Testis (tissue), 2 donors: ENCODE measurements at regions not wholly inside any gene's neighbourhood (a gene's known extent, or its start where the extent isn't known, plus 50 kb on each side); places are given as distances from the start of the nearest gene placed in this dataset.

Source experiments
- DNase-seq: peaks from one replicate; pipeline ENCODE4 v3.0.0-alpha.2; 2019
- H3K27ac ChIP-seq, 2 donors: fragments of 200-600 bp; sonication (generic); one replicate each; pipeline ENCODE4 v1.5.1; 2019
- H3K27me3 ChIP-seq: fragments of 200-600 bp; sonication (generic); one replicate; pipeline ENCODE4 v1.5.1; 2019
- H3K36me3 ChIP-seq: fragments of 200-600 bp; sonication (generic); one replicate; pipeline ENCODE4 v1.5.1; 2017; ENCODE audit warnings: low read depth; ENCODE audit errors: missing control alignments
- H3K4me1 ChIP-seq: fragments of 200-600 bp; sonication (generic); one replicate; pipeline ENCODE4 v1.5.1; 2019
- H3K4me3 ChIP-seq, 2 donors: fragments of 200-600 bp; sonication (generic); one replicate each; pipeline ENCODE4 v1.5.1; 2017 to 2019
- H3K9me3 ChIP-seq: fragments of 200-600 bp; sonication (generic); one replicate; pipeline ENCODE4 v1.5.1; 2017
- POLR2A ChIP-seq: fragments of 450-650 bp; IDR thresholded peaks from one replicate; pipeline ENCODE4 v1.6.1; 2017; ENCODE audit warnings: antibody characterized with exemption, mild to moderate bottlenecking, moderate library complexity
- WGBS, 2 donors: methylation state at CpG; one replicate each; pipeline ENCODE4 v1.1.5; 2018; 5-methylcytosine and 5-hydroxymethylcytosine counted together
- intact Hi-C: fragments of 100-400 bp; cut with DNase I; formaldehyde crosslinking; loops from one replicate; pipeline ENCODE4 v1.15.1; 2023; ENCODE audit warnings: low total_unique reads
- small RNA-seq, 2 donors: library from RNA; depleted of rRNA; stranded (forward); fragments of <200 nt; gene quantifications; one replicate each; pipeline ENCODE3, GENCODE V24; 2016
- TF ChIP-seq, protein P1 (sequence below), 3 experiments: fragments of 450-650 bp in 2 of 3; fragments of 200-600 bp in 1 of 3; sonication (generic) in 1 of 3; IDR thresholded peaks; one replicate each; pipeline ENCODE4 v1.5.1; 2016 to 2019; ENCODE audit warnings: antibody characterized with exemption in 3 of 3, mild to moderate bottlenecking in 2 of 3, moderate library complexity in 1 of 3

DNA sequence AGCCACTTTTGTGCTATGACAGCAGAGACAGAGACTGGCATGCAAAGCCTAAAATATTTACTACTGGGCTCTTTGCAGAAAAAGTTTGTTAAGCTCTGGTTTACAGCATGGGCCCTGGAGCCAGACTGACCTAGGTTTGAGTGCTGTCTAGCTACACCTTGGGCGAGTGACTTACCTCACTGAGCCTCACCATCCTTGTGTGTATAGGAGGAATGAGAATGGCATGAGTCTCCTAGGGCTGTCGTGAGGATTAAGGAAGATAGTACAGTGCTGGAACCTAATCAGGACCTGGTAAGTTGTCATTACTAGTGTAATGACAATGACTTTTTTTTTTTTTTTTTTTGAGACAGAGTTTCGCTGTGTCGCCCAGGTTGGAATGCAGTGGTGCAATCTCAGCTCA, 65.2 kb downstream of the MSX2 start:
- intact Hi-C loops, result no loop called here

DNA sequence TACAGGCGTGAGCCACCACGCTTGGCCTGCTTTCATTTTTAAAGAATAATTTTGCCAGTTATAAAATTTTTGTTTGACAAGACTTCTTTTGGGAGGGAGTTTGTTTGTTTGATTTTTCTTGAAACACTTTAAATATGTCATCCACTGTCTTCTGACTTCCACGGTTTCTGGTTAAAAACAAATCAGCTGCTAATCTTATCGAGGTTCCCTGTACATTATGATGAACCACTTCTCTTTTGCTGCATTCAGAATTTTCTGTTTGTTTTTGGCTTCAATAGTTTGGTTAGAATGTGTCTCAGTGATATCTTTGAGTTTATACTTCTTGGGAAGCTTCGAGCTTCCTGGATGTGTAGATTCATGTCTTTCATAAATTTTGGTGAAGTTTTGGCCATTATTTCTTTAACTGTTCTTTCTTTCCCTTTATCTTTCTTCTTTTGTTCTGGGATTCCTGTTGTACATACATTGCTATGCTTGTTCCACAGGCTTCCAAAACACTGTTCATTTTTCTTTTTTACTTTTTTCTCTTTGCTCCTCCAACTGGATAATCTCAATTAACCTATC, 60.8 kb downstream of the MSX2 start:
- H3K4me3 ChIP-seq, result no peak overlapping the region
- no peaks in the 10 kb centered on the region for H3K36me3 ChIP-seq
- TF ChIP-seq POLR2A, result no peak
- TF ChIP-seq, protein P1, sequence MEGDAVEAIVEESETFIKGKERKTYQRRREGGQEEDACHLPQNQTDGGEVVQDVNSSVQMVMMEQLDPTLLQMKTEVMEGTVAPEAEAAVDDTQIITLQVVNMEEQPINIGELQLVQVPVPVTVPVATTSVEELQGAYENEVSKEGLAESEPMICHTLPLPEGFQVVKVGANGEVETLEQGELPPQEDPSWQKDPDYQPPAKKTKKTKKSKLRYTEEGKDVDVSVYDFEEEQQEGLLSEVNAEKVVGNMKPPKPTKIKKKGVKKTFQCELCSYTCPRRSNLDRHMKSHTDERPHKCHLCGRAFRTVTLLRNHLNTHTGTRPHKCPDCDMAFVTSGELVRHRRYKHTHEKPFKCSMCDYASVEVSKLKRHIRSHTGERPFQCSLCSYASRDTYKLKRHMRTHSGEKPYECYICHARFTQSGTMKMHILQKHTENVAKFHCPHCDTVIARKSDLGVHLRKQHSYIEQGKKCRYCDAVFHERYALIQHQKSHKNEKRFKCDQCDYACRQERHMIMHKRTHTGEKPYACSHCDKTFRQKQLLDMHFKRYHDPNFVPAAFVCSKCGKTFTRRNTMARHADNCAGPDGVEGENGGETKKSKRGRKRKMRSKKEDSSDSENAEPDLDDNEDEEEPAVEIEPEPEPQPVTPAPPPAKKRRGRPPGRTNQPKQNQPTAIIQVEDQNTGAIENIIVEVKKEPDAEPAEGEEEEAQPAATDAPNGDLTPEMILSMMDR (IDR thresholded peaks at IDR 0.05), result no peak
- no peak for DNase-seq
- H3K27me3 ChIP-seq, result no peaks in the 10 kb centered on the region
- H3K4me1 ChIP-seq, result no peaks in the 10 kb centered on the region
- no peak overlapping the region for H3K27ac ChIP-seq
- intact Hi-C loops, result no loop called here
- WGBS, 2 donors, result 88 to 97% methylated on average over 5 of the region's 5 CpGs
- no peaks in the 10 kb centered on the region for H3K9me3 ChIP-seq

More for the DNA sequence above, 65.2 kb downstream of the MSX2 start:
- no peak for TF ChIP-seq POLR2A
- H3K36me3 ChIP-seq, result no peaks in the 10 kb centered on the region
- H3K9me3 ChIP-seq, result no peaks in the 10 kb centered on the region
- no peak overlapping the region for H3K27ac ChIP-seq
- no peaks in the 10 kb centered on the region for H3K4me1 ChIP-seq
- no peaks in the 10 kb centered on the region for H3K27me3 ChIP-seq
- DNase-seq, result no peak
- 80 to 98% methylated on average over 3 to 4 of the region's 4 CpGs for WGBS, 2 donors
- no peak overlapping the region for H3K4me3 ChIP-seq

Small RNA genes lying in the stretch of these regions (small RNA-seq; reads per million reads assigned to genes)
- gene AC008413.1, result 0 reads per million in 2 donors
